Glutamatergic neuron (in vitro differentiated cells): ENCODE measurements at regions not wholly inside any gene's neighbourhood (a gene's known extent, or its start where the extent isn't known, plus 50 kb on each side); places are given as distances from the start of the nearest gene placed in this dataset.

Source experiments
- DNase-seq: peaks from one replicate; pipeline ENCODE4 v3.0.0; 2022
- H3K27ac Mint-ChIP-seq: one replicate; pipeline ENCODE4 v1.8.0; 2020; ENCODE audit warnings: mild to moderate bottlenecking, mixed read lengths, inconsistent platforms; ENCODE audit not compliant: unreplicated experiment
- H3K27me3 Mint-ChIP-seq: one replicate; pipeline ENCODE4 v1.8.0; 2020; ENCODE audit warnings: mild to moderate bottlenecking, moderate library complexity, mixed read lengths, inconsistent platforms; ENCODE audit not compliant: unreplicated experiment
- H3K36me3 Mint-ChIP-seq: one replicate; pipeline ENCODE4 v1.8.0; 2020; ENCODE audit warnings: mild to moderate bottlenecking, mixed read lengths, inconsistent platforms; ENCODE audit not compliant: unreplicated experiment
- H3K4me1 Mint-ChIP-seq: one replicate; pipeline ENCODE4 v1.8.0; 2020; ENCODE audit warnings: mild to moderate bottlenecking, low read depth, mixed read lengths, inconsistent platforms; ENCODE audit not compliant: unreplicated experiment
- H3K4me3 Mint-ChIP-seq: one replicate; pipeline ENCODE4 v1.8.0; 2020; ENCODE audit warnings: mild to moderate bottlenecking, mixed read lengths, inconsistent platforms; ENCODE audit not compliant: unreplicated experiment
- H3K9me3 Mint-ChIP-seq: one replicate; pipeline ENCODE4 v1.8.0; 2020; ENCODE audit warnings: mild to moderate bottlenecking, moderate library complexity, mixed read lengths, inconsistent platforms; ENCODE audit not compliant: unreplicated experiment
- TF ChIP-seq, protein P1 (sequence below): fragments of 200-600 bp; sonication (generic); IDR thresholded peaks from one replicate; pipeline ENCODE4 v1.5.0; 2021; ENCODE audit not compliant: partially characterized antibody, unreplicated experiment

DNA sequence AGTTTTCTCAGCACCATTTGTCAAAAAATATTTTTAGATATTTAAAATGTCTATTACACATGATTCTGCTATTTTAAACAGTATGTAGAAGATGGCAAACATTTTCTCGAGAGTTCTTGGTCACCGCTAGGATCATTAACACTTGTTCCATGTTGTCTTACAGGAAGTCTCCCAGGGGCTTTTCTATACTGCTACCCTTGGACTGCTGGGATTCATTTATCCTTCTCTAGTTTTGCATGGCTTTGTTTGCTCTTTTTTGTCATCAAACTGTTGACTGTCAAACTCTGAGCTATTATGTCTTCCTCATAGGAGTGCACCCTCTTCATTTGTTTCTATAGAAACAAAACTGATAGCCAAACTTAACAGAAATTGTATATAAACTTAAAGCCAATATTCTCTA, 184.9 kb downstream of the CDCA7 start:
- Mint-ChIP-seq H3K4me3 (no peak overlapping the region), H3K9me3 (peaks cover 1% of the 10 kb centered on the region), H3K27ac (no peak overlapping the region), H3K27me3 (peaks cover 1% of the 10 kb centered on the region), H3K4me1 (no peaks in the 10 kb centered on the region), H3K36me3 (peaks cover 3% of the 10 kb centered on the region)
- DNase-seq: no peak
- TF ChIP-seq, protein P1, sequence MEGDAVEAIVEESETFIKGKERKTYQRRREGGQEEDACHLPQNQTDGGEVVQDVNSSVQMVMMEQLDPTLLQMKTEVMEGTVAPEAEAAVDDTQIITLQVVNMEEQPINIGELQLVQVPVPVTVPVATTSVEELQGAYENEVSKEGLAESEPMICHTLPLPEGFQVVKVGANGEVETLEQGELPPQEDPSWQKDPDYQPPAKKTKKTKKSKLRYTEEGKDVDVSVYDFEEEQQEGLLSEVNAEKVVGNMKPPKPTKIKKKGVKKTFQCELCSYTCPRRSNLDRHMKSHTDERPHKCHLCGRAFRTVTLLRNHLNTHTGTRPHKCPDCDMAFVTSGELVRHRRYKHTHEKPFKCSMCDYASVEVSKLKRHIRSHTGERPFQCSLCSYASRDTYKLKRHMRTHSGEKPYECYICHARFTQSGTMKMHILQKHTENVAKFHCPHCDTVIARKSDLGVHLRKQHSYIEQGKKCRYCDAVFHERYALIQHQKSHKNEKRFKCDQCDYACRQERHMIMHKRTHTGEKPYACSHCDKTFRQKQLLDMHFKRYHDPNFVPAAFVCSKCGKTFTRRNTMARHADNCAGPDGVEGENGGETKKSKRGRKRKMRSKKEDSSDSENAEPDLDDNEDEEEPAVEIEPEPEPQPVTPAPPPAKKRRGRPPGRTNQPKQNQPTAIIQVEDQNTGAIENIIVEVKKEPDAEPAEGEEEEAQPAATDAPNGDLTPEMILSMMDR: no peak

DNA sequence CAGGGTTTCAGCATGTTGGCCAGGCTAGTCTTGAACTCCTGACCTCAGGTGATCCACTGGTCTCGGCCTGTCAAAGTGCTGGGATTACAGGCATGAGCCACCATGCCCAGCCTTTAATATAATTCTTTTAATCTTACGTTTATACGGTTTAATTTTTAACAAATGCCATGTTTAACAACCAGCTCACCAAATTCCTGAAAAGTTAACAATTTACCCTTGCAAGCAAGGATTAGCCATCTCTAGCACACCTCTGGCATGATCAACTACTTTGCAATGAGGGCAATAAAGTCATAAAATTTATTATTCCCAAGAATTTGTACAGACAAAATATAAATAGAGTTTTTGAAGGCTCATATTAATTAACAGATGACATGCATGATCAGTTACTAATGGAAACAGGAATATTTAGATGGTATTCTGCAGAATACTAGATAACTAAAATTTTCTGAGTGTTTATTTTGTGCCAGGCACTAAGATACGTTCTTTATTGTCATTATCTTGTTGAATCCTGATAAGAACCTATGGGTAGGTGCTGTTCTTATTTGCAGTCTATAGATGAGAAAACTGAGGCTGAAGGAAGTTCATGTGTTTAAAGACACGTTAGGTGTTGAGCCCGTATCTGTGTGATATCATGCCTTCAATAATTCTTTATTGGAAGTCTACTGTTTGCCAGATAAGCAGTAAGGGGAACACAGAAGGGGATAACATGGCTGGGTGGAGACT, 190.1 kb downstream of the CDCA7 start:
- TF ChIP-seq, protein P1: no peak
- H3K4me3 Mint-ChIP-seq: no peak overlapping the region
- no peaks in the 10 kb centered on the region for H3K9me3 Mint-ChIP-seq
- H3K27ac Mint-ChIP-seq: no peak overlapping the region
- H3K4me1 Mint-ChIP-seq: no peaks in the 10 kb centered on the region
- no peak for DNase-seq
- H3K27me3 Mint-ChIP-seq: no peaks in the 10 kb centered on the region
- no peaks in the 10 kb centered on the region for H3K36me3 Mint-ChIP-seq

DNA sequence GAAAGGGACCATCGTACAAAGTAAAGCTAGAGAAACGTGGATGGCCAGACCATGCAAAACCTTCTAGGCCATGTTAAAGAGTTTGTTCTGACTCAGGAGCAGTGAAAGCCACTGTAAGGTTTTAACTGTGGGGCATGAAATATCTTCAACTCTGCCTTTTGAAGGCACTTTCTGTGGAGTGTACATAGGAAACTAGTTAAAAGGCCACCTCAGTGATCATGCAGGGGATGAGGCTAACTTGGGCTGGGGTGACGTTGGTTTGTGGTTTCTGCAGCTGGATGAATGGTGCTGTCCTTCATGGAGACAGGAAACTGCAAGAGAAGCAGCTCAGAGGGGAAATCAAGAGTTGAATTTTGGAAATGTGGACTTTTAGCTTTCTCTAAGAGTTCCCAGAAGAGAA, 190.7 kb downstream of the CDCA7 start:
- TF ChIP-seq, protein P1: no peak
- H3K4me3 Mint-ChIP-seq: no peak overlapping the region
- H3K36me3 Mint-ChIP-seq: no peaks in the 10 kb centered on the region
- H3K27ac Mint-ChIP-seq: no peak overlapping the region
- no peaks in the 10 kb centered on the region for H3K4me1 Mint-ChIP-seq
- peaks cover 2% of the 10 kb centered on the region for H3K9me3 Mint-ChIP-seq
- no peaks in the 10 kb centered on the region for H3K27me3 Mint-ChIP-seq
- no peak for DNase-seq

DNA sequence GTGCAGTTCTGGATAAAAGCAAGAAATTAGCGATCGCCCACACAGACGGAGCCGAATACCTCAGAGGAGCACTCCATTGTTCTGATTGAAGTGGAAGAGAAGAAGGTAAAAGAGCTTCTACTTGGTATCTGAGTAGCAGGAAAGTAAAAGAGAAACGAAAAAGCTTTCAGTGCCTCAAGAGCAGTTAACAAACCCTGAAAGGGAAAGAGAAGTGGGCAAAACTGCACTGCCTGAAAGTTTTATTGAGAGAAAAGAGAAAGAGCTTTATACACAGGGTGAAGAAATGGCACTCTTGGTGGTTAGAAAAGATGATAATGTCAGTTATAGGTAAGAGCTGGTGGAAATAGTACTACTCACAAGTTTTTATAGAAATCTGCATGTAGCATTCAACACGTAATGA, 192.8 kb downstream of the CDCA7 start:
- Mint-ChIP-seq H3K4me1 (no peaks in the 10 kb centered on the region), H3K36me3 (no peaks in the 10 kb centered on the region), H3K4me3 (no peak overlapping the region), H3K27me3 (no peaks in the 10 kb centered on the region), H3K27ac (no peak overlapping the region), H3K9me3 (peaks cover 2% of the 10 kb centered on the region)
- TF ChIP-seq, protein P1: no peak
- DNase-seq: no peak

DNA sequence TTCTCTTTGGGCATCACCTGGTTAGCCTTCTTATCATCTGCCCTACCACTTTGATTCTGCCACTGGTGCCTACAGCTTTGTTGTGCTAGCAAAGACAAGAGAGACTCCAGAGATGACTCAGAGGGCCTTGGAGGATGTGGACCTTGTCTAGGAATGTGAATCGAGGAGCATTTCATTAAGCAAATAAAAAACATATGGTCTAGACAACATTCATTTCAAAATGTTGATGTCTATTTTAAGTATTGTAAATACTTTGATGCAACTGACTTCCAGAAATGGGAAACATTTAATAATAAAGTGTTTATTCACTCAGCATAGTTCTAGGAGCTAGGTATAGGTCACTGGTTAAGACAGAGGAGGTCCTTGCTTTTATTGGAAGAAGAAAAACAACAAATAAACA, 195.5 kb downstream of the CDCA7 start:
- Mint-ChIP-seq H3K4me1 (no peaks in the 10 kb centered on the region), H3K4me3 (no peak overlapping the region), H3K27ac (no peak overlapping the region), H3K36me3 (no peaks in the 10 kb centered on the region), H3K9me3 (peaks cover 2% of the 10 kb centered on the region), H3K27me3 (peaks cover 2% of the 10 kb centered on the region)
- TF ChIP-seq, protein P1: no peak
- DNase-seq: no peak
